Osteocyte (in vitro differentiated cells): ENCODE measurements at regions not wholly inside any gene's neighbourhood (a gene's known extent, or its start where the extent isn't known, plus 50 kb on each side); places are given as distances from the start of the nearest gene placed in this dataset.

Experiments
- DNase-seq: peaks from one replicate; pipeline ENCODE4 v3.0.0; 2021; ENCODE audit warnings: mixed read lengths; ENCODE audit not compliant: unreplicated experiment; ENCODE audit errors: extremely low spot score
- H3K27ac Mint-ChIP-seq: one replicate; pipeline ENCODE4 v1.8.0; 2021; ENCODE audit warnings: mild to moderate bottlenecking, mixed read lengths; ENCODE audit not compliant: unreplicated experiment
- H3K27me3 Mint-ChIP-seq: one replicate; pipeline ENCODE4 v1.8.0; 2021; ENCODE audit warnings: mixed read lengths; ENCODE audit not compliant: unreplicated experiment
- H3K36me3 Mint-ChIP-seq: one replicate; pipeline ENCODE4 v1.8.0; 2021; ENCODE audit warnings: mixed read lengths; ENCODE audit not compliant: unreplicated experiment
- H3K4me1 Mint-ChIP-seq: one replicate; pipeline ENCODE4 v1.8.0; 2021; ENCODE audit warnings: mixed read lengths; ENCODE audit not compliant: unreplicated experiment
- H3K4me3 Mint-ChIP-seq: one replicate; pipeline ENCODE4 v1.8.0; 2021; ENCODE audit warnings: mild to moderate bottlenecking, moderate library complexity, mixed read lengths; ENCODE audit not compliant: unreplicated experiment
- H3K9me3 Mint-ChIP-seq: one replicate; pipeline ENCODE4 v1.8.0; 2021; ENCODE audit warnings: mixed read lengths; ENCODE audit not compliant: unreplicated experiment
- TF ChIP-seq, protein P1 (sequence below): fragments of 200-600 bp; sonication (generic); IDR thresholded peaks from 2 replicates; pipeline ENCODE4 v1.5.0; 2021; ENCODE audit warnings: antibody characterized with exemption, mild to moderate bottlenecking, moderate library complexity

DNA sequence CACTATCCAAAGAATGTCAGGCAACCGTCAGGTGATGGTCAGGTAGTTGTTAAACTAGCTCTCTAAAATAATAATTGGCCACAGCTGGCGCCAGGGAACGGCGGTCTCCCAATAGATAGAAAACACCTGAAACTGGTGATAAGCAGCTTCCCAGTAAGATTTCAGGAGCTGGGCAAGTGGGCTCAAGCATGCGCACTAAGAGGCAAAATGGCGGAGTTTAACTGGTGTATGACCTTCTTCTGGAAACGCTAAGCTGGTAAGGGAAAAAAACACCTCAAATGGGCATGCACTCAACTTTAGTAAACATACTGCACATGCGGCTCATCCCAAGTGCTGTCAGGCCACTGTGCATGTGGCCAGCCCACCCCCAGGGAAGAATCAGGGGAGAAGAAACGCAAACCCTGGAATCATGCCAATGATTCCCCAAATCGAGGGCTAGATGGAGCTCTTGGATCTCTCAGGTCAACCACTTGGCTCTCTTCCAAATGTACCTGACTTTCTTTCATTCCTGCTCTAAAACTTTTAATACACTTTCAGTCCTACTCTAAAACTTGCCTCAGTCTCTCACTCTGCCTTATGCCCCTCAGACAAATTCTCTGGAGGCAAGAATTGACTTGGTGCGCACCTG is 195.0 kb downstream of the ZNF621 start:
- Mint-ChIP-seq H3K4me1 (no peaks in the 10 kb centered on the region), H3K27ac (no peak overlapping the region), H3K36me3 (no peaks in the 10 kb centered on the region), H3K9me3 (no peaks in the 10 kb centered on the region), H3K4me3 (no peak overlapping the region), H3K27me3 (no peaks in the 10 kb centered on the region)
- DNase-seq = no peak
- TF ChIP-seq, protein P1, sequence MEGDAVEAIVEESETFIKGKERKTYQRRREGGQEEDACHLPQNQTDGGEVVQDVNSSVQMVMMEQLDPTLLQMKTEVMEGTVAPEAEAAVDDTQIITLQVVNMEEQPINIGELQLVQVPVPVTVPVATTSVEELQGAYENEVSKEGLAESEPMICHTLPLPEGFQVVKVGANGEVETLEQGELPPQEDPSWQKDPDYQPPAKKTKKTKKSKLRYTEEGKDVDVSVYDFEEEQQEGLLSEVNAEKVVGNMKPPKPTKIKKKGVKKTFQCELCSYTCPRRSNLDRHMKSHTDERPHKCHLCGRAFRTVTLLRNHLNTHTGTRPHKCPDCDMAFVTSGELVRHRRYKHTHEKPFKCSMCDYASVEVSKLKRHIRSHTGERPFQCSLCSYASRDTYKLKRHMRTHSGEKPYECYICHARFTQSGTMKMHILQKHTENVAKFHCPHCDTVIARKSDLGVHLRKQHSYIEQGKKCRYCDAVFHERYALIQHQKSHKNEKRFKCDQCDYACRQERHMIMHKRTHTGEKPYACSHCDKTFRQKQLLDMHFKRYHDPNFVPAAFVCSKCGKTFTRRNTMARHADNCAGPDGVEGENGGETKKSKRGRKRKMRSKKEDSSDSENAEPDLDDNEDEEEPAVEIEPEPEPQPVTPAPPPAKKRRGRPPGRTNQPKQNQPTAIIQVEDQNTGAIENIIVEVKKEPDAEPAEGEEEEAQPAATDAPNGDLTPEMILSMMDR = no peak

DNA sequence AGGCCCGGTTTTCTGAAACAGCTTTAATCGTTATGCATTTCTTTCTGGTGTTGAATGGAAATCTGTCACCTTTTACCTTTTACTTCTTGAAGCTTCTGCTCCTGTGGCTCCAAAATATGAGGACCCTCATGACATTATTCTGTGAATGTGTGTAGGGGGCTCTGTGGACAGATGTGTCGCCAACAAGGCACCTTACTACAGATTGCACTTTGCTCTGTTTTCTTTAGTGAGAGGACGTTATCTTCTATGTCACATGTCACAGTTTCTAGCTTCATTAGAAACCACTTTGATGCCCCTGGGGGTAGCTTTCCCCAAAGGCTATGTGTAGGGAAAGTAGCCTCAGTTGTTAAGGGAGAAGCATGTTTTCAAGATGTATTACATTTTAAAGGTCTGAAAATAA is 195.6 kb downstream of the ZNF621 start:
- Mint-ChIP-seq H3K9me3 (no peaks in the 10 kb centered on the region), H3K27me3 (no peaks in the 10 kb centered on the region), H3K4me3 (no peak overlapping the region), H3K27ac (no peak overlapping the region), H3K36me3 (no peaks in the 10 kb centered on the region), H3K4me1 (no peaks in the 10 kb centered on the region)
- no peak for DNase-seq
- TF ChIP-seq, protein P1 = no peak

DNA sequence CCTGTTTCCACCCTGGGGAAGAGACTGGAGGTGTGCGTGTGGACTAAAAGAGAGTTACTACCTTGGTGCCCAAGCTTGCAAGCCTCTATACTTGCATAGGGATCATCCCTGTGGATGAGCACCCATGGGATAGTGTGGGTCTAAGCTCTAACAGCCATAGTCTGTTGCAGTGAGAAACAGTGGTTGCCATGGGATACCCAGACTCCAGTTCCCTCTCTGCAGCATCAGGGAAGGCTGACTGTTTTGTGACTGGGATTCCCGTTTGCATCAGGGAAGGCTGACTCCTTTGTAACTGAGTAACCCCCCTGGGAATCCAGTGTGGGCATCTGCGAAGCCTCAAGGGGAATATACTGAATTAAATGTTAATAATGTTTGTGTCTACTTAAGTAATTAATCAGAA is 196.1 kb downstream of the ZNF621 start:
- no peaks in the 10 kb centered on the region for H3K4me1 Mint-ChIP-seq
- no peaks in the 10 kb centered on the region for H3K9me3 Mint-ChIP-seq
- TF ChIP-seq, protein P1 = no peak
- no peak for DNase-seq
- no peak overlapping the region for H3K27ac Mint-ChIP-seq
- H3K36me3 Mint-ChIP-seq = no peaks in the 10 kb centered on the region
- no peak overlapping the region for H3K4me3 Mint-ChIP-seq
- H3K27me3 Mint-ChIP-seq = no peaks in the 10 kb centered on the region

DNA sequence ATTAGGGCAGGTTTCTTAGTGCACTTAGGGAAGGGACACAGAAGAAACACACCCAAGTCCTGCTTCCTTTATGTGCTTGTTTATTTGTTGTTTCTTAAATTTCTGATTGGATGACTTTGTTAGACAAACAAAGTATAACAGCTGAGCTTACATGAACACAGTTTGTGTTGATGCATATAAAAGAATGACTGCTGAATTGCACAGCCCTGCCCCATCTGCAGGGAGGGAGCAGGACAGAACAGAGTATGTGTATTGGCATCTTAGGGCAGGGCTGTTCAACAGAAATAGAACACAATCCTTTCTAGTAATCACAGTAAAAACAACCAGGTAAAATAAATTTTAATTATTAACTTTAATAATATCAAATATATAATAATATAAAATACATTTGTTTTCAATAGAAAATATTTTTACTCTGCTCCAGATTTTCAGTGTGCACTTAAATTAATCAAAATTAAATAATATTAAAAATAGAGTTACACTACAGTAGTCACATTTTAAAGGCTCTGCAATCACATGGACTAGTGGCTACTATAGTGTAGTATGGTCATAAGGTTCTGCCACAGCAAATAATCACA is 198.4 kb downstream of the ZNF621 start:
- Mint-ChIP-seq H3K27me3 (no peaks in the 10 kb centered on the region), H3K4me3 (no peak overlapping the region), H3K36me3 (no peaks in the 10 kb centered on the region), H3K9me3 (no peaks in the 10 kb centered on the region), H3K4me1 (no peaks in the 10 kb centered on the region), H3K27ac (no peak overlapping the region)
- no peak for DNase-seq
- TF ChIP-seq, protein P1 = no peak

DNA sequence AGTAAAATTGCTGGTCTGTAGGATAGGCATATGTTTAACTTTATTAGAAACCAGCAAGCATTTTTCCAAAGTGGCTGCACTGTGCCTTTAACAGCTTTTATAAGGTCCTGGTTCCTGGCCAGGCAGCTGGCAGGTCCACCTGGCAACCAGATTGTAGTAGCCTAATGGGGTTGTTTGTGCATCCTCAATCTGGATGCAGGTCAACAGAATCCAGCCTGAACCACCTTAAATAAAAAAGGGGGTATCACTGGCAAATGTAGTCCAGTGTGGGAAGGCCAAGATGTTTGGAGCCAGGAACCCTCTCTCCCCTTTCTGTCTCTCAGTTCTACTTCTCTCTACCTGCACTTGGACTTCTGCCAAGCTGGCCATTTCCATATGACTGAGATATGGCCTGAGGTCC is 200.3 kb downstream of the ZNF621 start:
- Mint-ChIP-seq H3K36me3 (no peaks in the 10 kb centered on the region), H3K27ac (no peak overlapping the region), H3K4me1 (no peaks in the 10 kb centered on the region), H3K27me3 (no peaks in the 10 kb centered on the region), H3K4me3 (no peak overlapping the region), H3K9me3 (peaks cover 14% of the 10 kb centered on the region)
- no peak for DNase-seq
- TF ChIP-seq, protein P1 = no peak
